Hepatocyte (in vitro differentiated cells): ENCODE measurements at regions not wholly inside any gene's neighbourhood (a gene's known extent, or its start where the extent isn't known, plus 50 kb on each side); places are given as distances from the start of the nearest gene placed in this dataset.

ENCODE experiments used
- DNase-seq: peaks from one replicate; pipeline ENCODE4 v3.0.0-alpha.2; 2016; ENCODE audit warnings: low spot score
- H2AFZ ChIP-seq: fragments of 200-600 bp; sonication (generic); 2 replicates; pipeline ENCODE4 v1.6.0; 2016; ENCODE audit warnings: antibody characterized with exemption, mild to moderate bottlenecking
- H3K27ac ChIP-seq: fragments of 200-600 bp; sonication (generic); 2 replicates; pipeline ENCODE4 v1.5.1; 2016; ENCODE audit warnings: mild to moderate bottlenecking
- H3K27me3 ChIP-seq: fragments of 200-600 bp; sonication (generic); 2 replicates; pipeline ENCODE4 v1.6.1; 2016
- H3K36me3 ChIP-seq: fragments of 200-600 bp; sonication (generic); replicated peaks from 2 replicates; pipeline ENCODE4 v1.5.1; 2016; ENCODE audit warnings: low read depth; ENCODE audit not compliant: insufficient read depth
- H3K4me1 ChIP-seq: fragments of 200-600 bp; sonication (generic); 2 replicates; pipeline ENCODE4 v1.5.1; 2016; ENCODE audit warnings: mild to moderate bottlenecking, moderate library complexity; ENCODE audit not compliant: insufficient read depth
- H3K4me2 ChIP-seq: fragments of 200-600 bp; sonication (generic); 2 replicates; pipeline ENCODE4 v1.6.0; 2016
- H3K4me3 ChIP-seq: fragments of 200-600 bp; sonication (generic); 2 replicates; pipeline ENCODE4 v1.5.1; 2016; ENCODE audit warnings: mild to moderate bottlenecking
- H3K79me2 ChIP-seq: fragments of 200-600 bp; sonication (generic); 2 replicates; pipeline ENCODE4 v1.6.0; 2017; ENCODE audit warnings: mild to moderate bottlenecking
- H3K9me2 ChIP-seq: fragments of 200-600 bp; sonication (generic); replicated peaks from 2 replicates; pipeline ENCODE4 v1.6.0; 2017; ENCODE audit warnings: mild to moderate bottlenecking; ENCODE audit not compliant: insufficient read depth
- H3K9me3 ChIP-seq: fragments of 200-600 bp; sonication (generic); 2 replicates; pipeline ENCODE4 v1.5.1; 2016; ENCODE audit warnings: low read depth, mild to moderate bottlenecking
- H4K20me1 ChIP-seq: fragments of 200-600 bp; sonication (generic); 2 replicates; pipeline ENCODE4 v1.6.0; 2016; ENCODE audit warnings: mild to moderate bottlenecking; ENCODE audit not compliant: insufficient read depth, poor library complexity, severe bottlenecking
- EZH2 ChIP-seq: fragments of 200-600 bp; sonication (generic); IDR thresholded peaks from 2 replicates; pipeline ENCODE4 v1.6.1; 2016; ENCODE audit warnings: antibody characterized with exemption, mild to moderate bottlenecking, borderline replicate concordance
- EZH2phosphoT487 ChIP-seq: fragments of 200-600 bp; sonication (generic); IDR thresholded peaks from one replicate; pipeline ENCODE4 v1.6.1; 2018; ENCODE audit warnings: antibody characterized with exemption, mild to moderate bottlenecking, low read depth, moderate library complexity; ENCODE audit not compliant: unreplicated experiment, severe bottlenecking
- WGBS: methylation state at CpG from one replicate; pipeline ENCODE4 v1.1.6; 2016; ENCODE audit warnings: low lambda C conversion rate; ENCODE audit errors: missing lambda C conversion rate; 5-methylcytosine and 5-hydroxymethylcytosine counted together
- TF ChIP-seq, protein P1 (sequence below): fragments of 200-600 bp; sonication (generic); IDR thresholded peaks from 2 replicates; pipeline ENCODE4 v1.5.1; 2016; ENCODE audit warnings: antibody characterized with exemption, mild to moderate bottlenecking; ENCODE audit not compliant: poor library complexity

DNA sequence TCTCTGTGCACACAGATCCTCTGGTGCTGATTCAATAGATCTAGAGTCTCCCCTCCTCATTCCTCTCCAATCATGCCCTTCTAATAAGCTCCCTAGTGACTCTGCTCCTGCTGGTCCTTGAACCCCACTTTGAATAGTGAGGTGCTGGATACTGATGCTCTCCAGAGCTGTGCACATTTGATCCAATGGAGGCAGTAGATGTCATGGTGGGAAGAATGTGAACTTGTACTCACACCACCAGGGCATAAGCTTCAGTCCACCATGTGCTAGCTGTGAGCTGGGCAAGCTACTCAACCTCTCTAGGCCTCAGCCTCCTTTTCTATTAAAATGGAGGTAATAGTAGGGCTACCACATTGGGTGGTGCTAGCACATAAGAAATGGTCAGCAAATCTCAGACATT is 241.1 kb downstream of the SPATA18 start:
- Histone ChIP-seq H3K9me3 (no peaks in the 10 kb centered on the region), H3K4me1 (no peaks in the 10 kb centered on the region), H3K79me2 (no peaks in the 10 kb centered on the region), H3K36me3 (no peaks in the 10 kb centered on the region), H3K9me2 (no peaks in the 10 kb centered on the region), H3K27me3 (no peaks in the 10 kb centered on the region), H3K4me3 (no peak overlapping the region), H4K20me1 (no peaks in the 10 kb centered on the region), H3K27ac (no peak overlapping the region), H2AFZ (no peak overlapping the region), H3K4me2 (no peak overlapping the region)
- DNase-seq: no peak
- TF ChIP-seq, protein P1, sequence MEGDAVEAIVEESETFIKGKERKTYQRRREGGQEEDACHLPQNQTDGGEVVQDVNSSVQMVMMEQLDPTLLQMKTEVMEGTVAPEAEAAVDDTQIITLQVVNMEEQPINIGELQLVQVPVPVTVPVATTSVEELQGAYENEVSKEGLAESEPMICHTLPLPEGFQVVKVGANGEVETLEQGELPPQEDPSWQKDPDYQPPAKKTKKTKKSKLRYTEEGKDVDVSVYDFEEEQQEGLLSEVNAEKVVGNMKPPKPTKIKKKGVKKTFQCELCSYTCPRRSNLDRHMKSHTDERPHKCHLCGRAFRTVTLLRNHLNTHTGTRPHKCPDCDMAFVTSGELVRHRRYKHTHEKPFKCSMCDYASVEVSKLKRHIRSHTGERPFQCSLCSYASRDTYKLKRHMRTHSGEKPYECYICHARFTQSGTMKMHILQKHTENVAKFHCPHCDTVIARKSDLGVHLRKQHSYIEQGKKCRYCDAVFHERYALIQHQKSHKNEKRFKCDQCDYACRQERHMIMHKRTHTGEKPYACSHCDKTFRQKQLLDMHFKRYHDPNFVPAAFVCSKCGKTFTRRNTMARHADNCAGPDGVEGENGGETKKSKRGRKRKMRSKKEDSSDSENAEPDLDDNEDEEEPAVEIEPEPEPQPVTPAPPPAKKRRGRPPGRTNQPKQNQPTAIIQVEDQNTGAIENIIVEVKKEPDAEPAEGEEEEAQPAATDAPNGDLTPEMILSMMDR: no peak
- TF ChIP-seq EZH2phosphoT487 (no peak), EZH2 (no peak)

DNA sequence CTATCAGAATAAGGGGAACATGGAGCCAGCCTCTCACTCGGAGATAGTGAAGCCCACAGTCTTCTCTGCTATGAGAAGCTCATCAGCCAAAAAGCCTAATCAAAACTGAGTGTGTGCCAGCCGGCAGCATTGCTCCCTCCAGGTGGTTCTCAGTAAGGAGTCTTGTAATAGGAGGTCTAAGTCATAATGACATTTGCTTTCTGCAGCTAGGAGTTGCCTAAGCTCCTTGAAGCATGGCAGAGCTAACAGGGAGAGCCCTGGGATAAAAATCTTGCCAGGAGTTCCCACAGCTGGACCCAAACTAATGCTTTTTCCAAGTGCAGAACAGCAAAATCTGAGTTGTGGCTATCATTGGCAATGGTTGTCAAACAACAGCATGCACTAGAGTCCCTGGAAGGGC is 245.2 kb downstream of the SPATA18 start:
- no peak overlapping the region for H3K4me3 ChIP-seq
- H3K4me2 ChIP-seq: no peak overlapping the region
- H3K9me3 ChIP-seq: no peaks in the 10 kb centered on the region
- no peaks in the 10 kb centered on the region for H3K4me1 ChIP-seq
- no peaks in the 10 kb centered on the region for H3K79me2 ChIP-seq
- TF ChIP-seq EZH2phosphoT487 (no peak), EZH2 (no peak)
- no peaks in the 10 kb centered on the region for H3K9me2 ChIP-seq
- no peak overlapping the region for H2AFZ ChIP-seq
- H3K36me3 ChIP-seq: no peaks in the 10 kb centered on the region
- no peak for DNase-seq
- no peaks in the 10 kb centered on the region for H3K27me3 ChIP-seq
- no peak overlapping the region for H3K27ac ChIP-seq
- WGBS: 82% methylated on average over 2 of the region's 2 CpGs
- H4K20me1 ChIP-seq: no peaks in the 10 kb centered on the region

DNA sequence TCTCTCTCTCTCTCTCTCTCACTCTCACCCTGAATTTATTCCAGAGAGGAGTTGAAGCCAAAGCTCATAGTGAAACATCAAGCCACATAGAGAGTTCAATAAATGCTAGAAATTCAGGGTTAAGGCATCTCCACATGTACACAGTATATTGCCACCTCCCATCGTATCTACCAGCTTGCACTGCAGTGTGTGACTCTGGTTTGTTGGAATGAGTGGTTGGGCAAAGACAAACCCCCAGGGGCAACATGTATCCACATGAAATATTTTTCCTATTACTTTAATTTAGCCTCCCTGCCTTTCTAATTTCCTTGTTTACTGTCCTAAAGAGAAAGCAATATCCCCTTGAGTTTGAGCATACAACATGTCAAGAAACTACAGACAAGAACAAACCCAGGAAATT is 247.3 kb downstream of the SPATA18 start:
- H3K4me1 ChIP-seq: no peaks in the 10 kb centered on the region

DNA sequence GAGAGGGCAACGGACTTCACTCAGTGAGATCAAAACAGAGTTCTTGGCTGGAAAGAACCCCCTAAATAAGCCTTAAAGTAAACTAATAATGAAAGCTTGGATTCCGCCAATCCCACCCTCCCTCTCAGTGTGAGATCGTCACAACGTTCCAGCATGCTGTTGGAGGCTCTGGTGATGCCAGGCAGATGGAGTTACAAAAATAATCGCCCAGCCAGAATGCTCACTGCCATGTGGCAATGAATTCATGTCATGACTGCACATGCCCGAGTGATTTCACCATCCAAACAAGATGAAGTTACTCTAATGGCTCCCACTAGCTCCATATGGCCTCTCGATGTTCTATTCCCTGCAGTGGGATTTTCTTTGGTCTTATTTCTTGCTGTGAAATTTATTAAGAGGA is 248.0 kb downstream of the SPATA18 start:
- H3K4me2 ChIP-seq: no peak overlapping the region
- no peak for DNase-seq
- WGBS: 75% methylated on average over 7 of the region's 7 CpGs

More for the DNA sequence above, 247.3 kb downstream of the SPATA18 start:
- Histone ChIP-seq H3K9me2 (no peaks in the 10 kb centered on the region), H3K27me3 (no peaks in the 10 kb centered on the region), H3K4me2 (no peak overlapping the region), H3K36me3 (no peaks in the 10 kb centered on the region), H4K20me1 (no peaks in the 10 kb centered on the region), H3K9me3 (no peaks in the 10 kb centered on the region), H3K4me3 (no peak overlapping the region), H3K79me2 (no peaks in the 10 kb centered on the region), H3K27ac (no peak overlapping the region), H2AFZ (no peak overlapping the region)
- WGBS: 67% methylated on average over 1 of the region's 1 CpG
- TF ChIP-seq, protein P1: no peak
- TF ChIP-seq EZH2phosphoT487 (no peak), EZH2 (no peak)
- no peak for DNase-seq

More for the DNA sequence above, 248.0 kb downstream of the SPATA18 start:
- H3K9me2 ChIP-seq: no peaks in the 10 kb centered on the region
- H3K27ac ChIP-seq: no peak overlapping the region
- H2AFZ ChIP-seq: no peak overlapping the region
- H4K20me1 ChIP-seq: no peaks in the 10 kb centered on the region
- no peaks in the 10 kb centered on the region for H3K4me1 ChIP-seq
- H3K9me3 ChIP-seq: no peaks in the 10 kb centered on the region
- H3K36me3 ChIP-seq: no peaks in the 10 kb centered on the region
- H3K79me2 ChIP-seq: no peaks in the 10 kb centered on the region
- no peaks in the 10 kb centered on the region for H3K27me3 ChIP-seq
- H3K4me3 ChIP-seq: no peak overlapping the region
- TF ChIP-seq, protein P1: no peak
- TF ChIP-seq EZH2phosphoT487 (no peak), EZH2 (no peak)
